Naive B cell (primary cell): ENCODE measurements at regions not wholly inside any gene's neighbourhood (a gene's known extent, or its start where the extent isn't known, plus 50 kb on each side); places are given as distances from the start of the nearest gene placed in this dataset.

Experiments used
- ATAC-seq, 2 donors: fragments of 150-1000 bp; cut with Tn5 transposase; 2 replicates each; pipeline ENCODE4 v1.10.0; 2021; ENCODE audit warnings: low read depth in 2 of 2, mild to moderate bottlenecking in 2 of 2, moderate library complexity in 2 of 2
- DNase-seq: peaks from one replicate; pipeline ENCODE4 v3.0.0; 2022
- H3K27ac Mint-ChIP-seq, 6 donors: one replicate each; pipeline ENCODE4 v1.8.0; 2020 to 2022; ENCODE audit warnings: mild to moderate bottlenecking in 6 of 6, mixed read lengths in 6 of 6, moderate library complexity in 5 of 6, inconsistent platforms in 2 of 6
- H3K27me3 Mint-ChIP-seq, 3 donors: one replicate each; pipeline ENCODE4 v1.8.0; 2021 to 2022; ENCODE audit warnings: mixed read lengths in 3 of 3, mild to moderate bottlenecking in 1 of 3
- H3K36me3 Mint-ChIP-seq, 2 donors: one replicate each; pipeline ENCODE4 v1.8.0; 2020 to 2022; ENCODE audit warnings: mixed read lengths in 2 of 2, inconsistent platforms in 1 of 2, mild to moderate bottlenecking in 1 of 2
- H3K4me1 Mint-ChIP-seq, 3 donors: one replicate each; pipeline ENCODE4 v1.8.0; 2020 to 2022; ENCODE audit warnings: mixed read lengths in 3 of 3, inconsistent platforms in 1 of 3, mild to moderate bottlenecking in 1 of 3, moderate library complexity in 1 of 3
- H3K4me3 Mint-ChIP-seq, 8 donors: one replicate each; pipeline ENCODE4 v1.8.0; 2020 to 2022; ENCODE audit warnings: mild to moderate bottlenecking in 8 of 8, mixed read lengths in 8 of 8, moderate library complexity in 8 of 8, inconsistent platforms in 2 of 8
- H3K9me3 Mint-ChIP-seq, 7 donors: one replicate each; pipeline ENCODE4 v1.8.0; 2020 to 2022; ENCODE audit warnings: mixed read lengths in 7 of 7, mild to moderate bottlenecking in 5 of 7, inconsistent platforms in 2 of 7, moderate library complexity in 1 of 7

GRCh38 chr16:80198311-80199299, 342.2 kb upstream of the DYNLRB2 start:
- no peak overlapping the region for H3K27ac Mint-ChIP-seq
- H3K9me3 Mint-ChIP-seq = peaks cover 0 to 4% (median 0%) of the 10 kb centered on the region in 7 donors
- no peaks in the 10 kb centered on the region for H3K4me1 Mint-ChIP-seq
- H3K36me3 Mint-ChIP-seq = no peaks in the 10 kb centered on the region
- ATAC-seq = no peak
- H3K27me3 Mint-ChIP-seq = peaks cover 0 to 7% (median 5%) of the 10 kb centered on the region in 3 donors
- no peak overlapping the region for H3K4me3 Mint-ChIP-seq
- no peak for DNase-seq

GRCh38 chr16:80197741-80198201, 343.0 kb upstream of the DYNLRB2 start:
- no peak overlapping the region for H3K27ac Mint-ChIP-seq
- no peak for ATAC-seq
- peaks cover 0 to 4% (median 1%) of the 10 kb centered on the region in 7 donors for H3K9me3 Mint-ChIP-seq
- no peak overlapping the region for H3K4me3 Mint-ChIP-seq
- DNase-seq = no peak
- no peaks in the 10 kb centered on the region for H3K36me3 Mint-ChIP-seq
- no peaks in the 10 kb centered on the region for H3K4me1 Mint-ChIP-seq
- H3K27me3 Mint-ChIP-seq = peaks cover 0 to 7% (median 5%) of the 10 kb centered on the region in 3 donors

GRCh38 chr16:80191928-80192327, 348.9 kb upstream of the DYNLRB2 start:
- Mint-ChIP-seq H3K27me3 (peaks cover 8 to 14% (median 12%) of the 10 kb centered on the region in 3 donors), H3K9me3 (peaks cover 0 to 4% (median 3%) of the 10 kb centered on the region in 7 donors), H3K4me1 (no peaks in the 10 kb centered on the region), H3K27ac (no peak overlapping the region), H3K4me3 (no peak overlapping the region), H3K36me3 (no peaks in the 10 kb centered on the region)
- no peak for ATAC-seq
- no peak for DNase-seq

GRCh38 chr16:80189476-80190175, 351.2 kb upstream of the DYNLRB2 start:
- no peak for ATAC-seq
- no peak overlapping the region for H3K4me3 Mint-ChIP-seq
- DNase-seq = no peak
- no peaks in the 10 kb centered on the region for H3K4me1 Mint-ChIP-seq
- H3K9me3 Mint-ChIP-seq = peaks cover 0 to 6% (median 3%) of the 10 kb centered on the region in 7 donors
- no peaks in the 10 kb centered on the region for H3K36me3 Mint-ChIP-seq
- H3K27ac Mint-ChIP-seq = no peak overlapping the region
- peaks cover 8 to 14% (median 12%) of the 10 kb centered on the region in 3 donors for H3K27me3 Mint-ChIP-seq

GRCh38 chr16:80176114-80176513, 364.7 kb upstream of the DYNLRB2 start:
- Mint-ChIP-seq H3K4me3 (no peak overlapping the region), H3K36me3 (no peaks in the 10 kb centered on the region), H3K27me3 (peaks cover 6 to 22% (median 6%) of the 10 kb centered on the region in 3 donors), H3K9me3 (no peaks in the 10 kb centered on the region), H3K27ac (no peak overlapping the region), H3K4me1 (no peaks in the 10 kb centered on the region)
- ATAC-seq = no peak
- DNase-seq = no peak

GRCh38 chr16:80175011-80175410, 365.8 kb upstream of the DYNLRB2 start:
- Mint-ChIP-seq H3K9me3 (peaks cover 0 to under 1% (median 0%) of the 10 kb centered on the region in 7 donors), H3K4me1 (no peaks in the 10 kb centered on the region), H3K27ac (no peak overlapping the region), H3K27me3 (peaks cover 5 to 18% (median 6%) of the 10 kb centered on the region in 3 donors), H3K4me3 (no peak overlapping the region), H3K36me3 (no peaks in the 10 kb centered on the region)
- ATAC-seq = no peak
- DNase-seq = no peak

- ATAC-seq = no peak
- no peak for DNase-seq
- no peaks in the 10 kb centered on the region for H3K4me1 Mint-ChIP-seq
- no peak overlapping the region for H3K4me3 Mint-ChIP-seq
- H3K27ac Mint-ChIP-seq = no peak overlapping the region
- H3K9me3 Mint-ChIP-seq = peaks cover 0 to 2% (median 0%) of the 10 kb centered on the region in 7 donors
- peaks cover 5 to 13% (median 6%) of the 10 kb centered on the region in 3 donors for H3K27me3 Mint-ChIP-seq
- no peaks in the 10 kb centered on the region for H3K36me3 Mint-ChIP-seq
Observed at GRCh38 chr16:80174416-80174815, 366.4 kb upstream of the DYNLRB2 start.

- DNase-seq (no peak), ATAC-seq (no peak)
- H3K27me3 Mint-ChIP-seq = peaks cover 0 to 13% (median 6%) of the 10 kb centered on the region in 3 donors
- no peaks in the 10 kb centered on the region for H3K36me3 Mint-ChIP-seq
- no peak overlapping the region for H3K27ac Mint-ChIP-seq
- H3K9me3 Mint-ChIP-seq = peaks cover 0 to 2% (median 0%) of the 10 kb centered on the region in 7 donors
- no peaks in the 10 kb centered on the region for H3K4me1 Mint-ChIP-seq
- H3K4me3 Mint-ChIP-seq = no peak overlapping the region
Observed at GRCh38 chr16:80171746-80172145, 369.0 kb upstream of the DYNLRB2 start.

GRCh38 chr16:80171199-80171598, 369.6 kb upstream of the DYNLRB2 start:
- Mint-ChIP-seq H3K27ac (no peak overlapping the region), H3K4me1 (no peaks in the 10 kb centered on the region), H3K4me3 (no peak overlapping the region), H3K9me3 (peaks cover 0 to 2% (median 0%) of the 10 kb centered on the region in 7 donors), H3K27me3 (peaks cover 0 to 13% (median 6%) of the 10 kb centered on the region in 3 donors), H3K36me3 (no peaks in the 10 kb centered on the region)
- DNase-seq (no peak), ATAC-seq (no peak)

- Mint-ChIP-seq H3K27me3 (peaks cover 0 to 5% (median 0%) of the 10 kb centered on the region in 3 donors), H3K9me3 (peaks cover 0 to 5% (median 0%) of the 10 kb centered on the region in 7 donors), H3K4me1 (no peaks in the 10 kb centered on the region), H3K27ac (no peak overlapping the region), H3K36me3 (no peaks in the 10 kb centered on the region), H3K4me3 (no peak overlapping the region)
- no peak for DNase-seq
- no peak for ATAC-seq
Observed at GRCh38 chr16:80167657-80168390, 373.0 kb upstream of the DYNLRB2 start.

GRCh38 chr16:80166082-80166481, 374.7 kb upstream of the DYNLRB2 start:
- H3K27me3 Mint-ChIP-seq = peaks cover 0 to 5% (median 0%) of the 10 kb centered on the region in 3 donors
- no peak overlapping the region for H3K27ac Mint-ChIP-seq
- H3K36me3 Mint-ChIP-seq = no peaks in the 10 kb centered on the region
- ATAC-seq (no peak), DNase-seq (no peak)
- H3K4me1 Mint-ChIP-seq = no peaks in the 10 kb centered on the region
- H3K4me3 Mint-ChIP-seq = no peak overlapping the region
- peaks cover 0 to 5% (median 0%) of the 10 kb centered on the region in 7 donors for H3K9me3 Mint-ChIP-seq

- Mint-ChIP-seq H3K9me3 (peaks cover 0 to 5% (median 0%) of the 10 kb centered on the region in 7 donors), H3K4me3 (no peak overlapping the region), H3K27me3 (peaks cover 0 to 5% (median 0%) of the 10 kb centered on the region in 3 donors)
Observed at GRCh38 chr16:80164966-80165550, 375.7 kb upstream of the DYNLRB2 start.

GRCh38 chr16:80163339-80163738, 377.5 kb upstream of the DYNLRB2 start:
- peaks cover 0 to 5% (median 0%) of the 10 kb centered on the region in 7 donors for H3K9me3 Mint-ChIP-seq
- H3K27ac Mint-ChIP-seq = no peak overlapping the region
- ATAC-seq (no peak), DNase-seq (no peak)
- H3K4me3 Mint-ChIP-seq = no peak overlapping the region
- H3K4me1 Mint-ChIP-seq = no peaks in the 10 kb centered on the region
- H3K36me3 Mint-ChIP-seq = no peaks in the 10 kb centered on the region
- H3K27me3 Mint-ChIP-seq = no peaks in the 10 kb centered on the region

More at GRCh38 chr16:80164966-80165550, 375.7 kb upstream of the DYNLRB2 start:
- ATAC-seq (no peak), DNase-seq (no peak)
- Mint-ChIP-seq H3K27ac (no peak overlapping the region), H3K4me1 (no peaks in the 10 kb centered on the region), H3K36me3 (no peaks in the 10 kb centered on the region)
